ENCODE measurements at regions not wholly inside any gene's neighbourhood (a gene's known extent, or its start where the extent isn't known, plus 50 kb on each side); places are given as distances from the start of the nearest gene placed in this dataset.

- Histone ChIP-seq H4K20me1 (ENCODE audit: control insufficient read depth, insufficient read depth, insufficient read length) (no peaks in the 10 kb centered on the region), H4K8ac (replicated peaks; ENCODE audit: insufficient read length, low read depth, low read length) (no peak overlapping the region), H4K5ac (ENCODE audit: insufficient read length, low read depth, low read length) (no peak overlapping the region), H2BK120ac (ENCODE audit: low read depth, low read length, poor library complexity, severe bottlenecking) (no peak overlapping the region), H3K9me3 (ENCODE audit: control insufficient read depth, low read depth, low read length) (no peaks in the 10 kb centered on the region), H3K9ac (ENCODE audit: extremely low read depth, insufficient read length, low read length) (no peak overlapping the region), H3K4me2 (ENCODE audit: insufficient read depth, insufficient read length, low read length) (no peak overlapping the region), H3K27ac (ENCODE audit: insufficient read length, low read depth, low read length) (no peak overlapping the region), H3K23me2 (ENCODE audit: insufficient read length, low read depth, low read length, poor library complexity, severe bottlenecking) (no peaks in the 10 kb centered on the region), H2BK5ac (ENCODE audit: insufficient read length, low read length) (no peak overlapping the region), H3T11ph (ENCODE audit: low read length) (no peak overlapping the region), H3K4me1 (ENCODE audit: insufficient read depth, low read length) (no peaks in the 10 kb centered on the region), H3K23ac (ENCODE audit: insufficient read length, low read depth, low read length) (no peak overlapping the region), H3K56ac (ENCODE audit: insufficient read length, low read depth, low read length) (no peak overlapping the region), H2AFZ (ENCODE audit: low read length) (no peak overlapping the region), H2BK12ac (ENCODE audit: insufficient read length, low read depth, low read length) (no peak overlapping the region), H3K79me1 (ENCODE audit: insufficient read depth, low read depth, low read length, poor library complexity, severe bottlenecking) (no peaks in the 10 kb centered on the region), H2BK15ac (ENCODE audit: low read depth, low read length) (no peak overlapping the region), H3K79me2 (ENCODE audit: insufficient read depth, low read length) (no peaks in the 10 kb centered on the region), H2BK20ac (ENCODE audit: low read depth, low read length, poor library complexity, severe bottlenecking) (no peak overlapping the region), H3K14ac (ENCODE audit: insufficient read depth, low read length) (no peak overlapping the region), H2AK5ac (ENCODE audit: insufficient read length, low read length) (no peak overlapping the region), H3K18ac (ENCODE audit: insufficient read length, low read depth, low read length) (no peak overlapping the region), H3K4ac (ENCODE audit: low read depth, low read length) (no peak overlapping the region), H4K91ac (ENCODE audit: insufficient read length, low read depth, low read length) (no peak overlapping the region), H3K27me3 (ENCODE audit: insufficient read depth, low read length) (no peaks in the 10 kb centered on the region)
- Mint-ChIP-seq H3K4me3 (no peak overlapping the region), H3K36me3 (ENCODE audit: insufficient read depth in 1 of 3, low read depth in 3 of 3) (no peaks in the 10 kb centered on the region), H3K4me1 (peaks cover 4 to 6% of the 10 kb centered on the region in 2 experiments; a peak in 3 of 4 replicates), H3K9me3 (peaks cover 0 to 3% of the 10 kb centered on the region in 2 experiments; a peak in 2 of 5 replicates), H3K27me3 (ENCODE audit: low read depth) (no peaks in the 10 kb centered on the region), H3K27ac (no peak overlapping the region)
- DNase-seq: no peak
- TF ChIP-seq, protein P1, sequence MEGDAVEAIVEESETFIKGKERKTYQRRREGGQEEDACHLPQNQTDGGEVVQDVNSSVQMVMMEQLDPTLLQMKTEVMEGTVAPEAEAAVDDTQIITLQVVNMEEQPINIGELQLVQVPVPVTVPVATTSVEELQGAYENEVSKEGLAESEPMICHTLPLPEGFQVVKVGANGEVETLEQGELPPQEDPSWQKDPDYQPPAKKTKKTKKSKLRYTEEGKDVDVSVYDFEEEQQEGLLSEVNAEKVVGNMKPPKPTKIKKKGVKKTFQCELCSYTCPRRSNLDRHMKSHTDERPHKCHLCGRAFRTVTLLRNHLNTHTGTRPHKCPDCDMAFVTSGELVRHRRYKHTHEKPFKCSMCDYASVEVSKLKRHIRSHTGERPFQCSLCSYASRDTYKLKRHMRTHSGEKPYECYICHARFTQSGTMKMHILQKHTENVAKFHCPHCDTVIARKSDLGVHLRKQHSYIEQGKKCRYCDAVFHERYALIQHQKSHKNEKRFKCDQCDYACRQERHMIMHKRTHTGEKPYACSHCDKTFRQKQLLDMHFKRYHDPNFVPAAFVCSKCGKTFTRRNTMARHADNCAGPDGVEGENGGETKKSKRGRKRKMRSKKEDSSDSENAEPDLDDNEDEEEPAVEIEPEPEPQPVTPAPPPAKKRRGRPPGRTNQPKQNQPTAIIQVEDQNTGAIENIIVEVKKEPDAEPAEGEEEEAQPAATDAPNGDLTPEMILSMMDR (conservative IDR thresholded peaks at IDR 0.05): no peak
- WGBS (ENCODE audit: extremely low coverage, insufficient read length, low lambda C conversion rate): no CpG with 5 or more reads among the region's 1 CpG
Measured at GRCh38 chr12:43062201-43062895, 472.8 kb upstream of the PRICKLE1 start.
